ENCODE measurements at regions not wholly inside any gene's neighbourhood (a gene's known extent, or its start where the extent isn't known, plus 50 kb on each side); places are given as distances from the start of the nearest gene placed in this dataset.

DNA sequence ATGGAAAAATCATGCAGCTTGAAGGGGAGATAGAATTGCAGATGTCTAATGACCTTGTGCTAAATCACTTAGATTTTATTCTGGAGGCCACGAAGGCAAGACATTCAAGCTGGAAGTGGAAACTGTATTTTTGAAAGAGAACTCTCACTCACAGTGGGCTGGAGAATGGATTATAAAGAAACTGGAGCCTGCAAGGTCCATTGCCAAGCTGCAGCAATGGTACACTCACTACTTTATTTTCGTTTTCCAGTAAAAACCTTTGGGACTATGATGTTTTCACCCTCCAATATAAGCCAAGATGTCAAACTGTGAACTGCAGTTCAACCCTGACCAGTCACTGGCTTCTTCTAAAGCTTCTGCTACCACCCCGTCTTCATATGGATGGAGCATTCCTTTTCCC is 62.0 kb downstream of the SKIDA1 start:
- no peaks in the 10 kb centered on the region for H3K9me3 ChIP-seq
- H3K27me3 ChIP-seq = no peaks in the 10 kb centered on the region
- TF ChIP-seq POLR2A (IDR thresholded peaks at IDR 0.05) = no peak
- TF ChIP-seq, protein P1, sequence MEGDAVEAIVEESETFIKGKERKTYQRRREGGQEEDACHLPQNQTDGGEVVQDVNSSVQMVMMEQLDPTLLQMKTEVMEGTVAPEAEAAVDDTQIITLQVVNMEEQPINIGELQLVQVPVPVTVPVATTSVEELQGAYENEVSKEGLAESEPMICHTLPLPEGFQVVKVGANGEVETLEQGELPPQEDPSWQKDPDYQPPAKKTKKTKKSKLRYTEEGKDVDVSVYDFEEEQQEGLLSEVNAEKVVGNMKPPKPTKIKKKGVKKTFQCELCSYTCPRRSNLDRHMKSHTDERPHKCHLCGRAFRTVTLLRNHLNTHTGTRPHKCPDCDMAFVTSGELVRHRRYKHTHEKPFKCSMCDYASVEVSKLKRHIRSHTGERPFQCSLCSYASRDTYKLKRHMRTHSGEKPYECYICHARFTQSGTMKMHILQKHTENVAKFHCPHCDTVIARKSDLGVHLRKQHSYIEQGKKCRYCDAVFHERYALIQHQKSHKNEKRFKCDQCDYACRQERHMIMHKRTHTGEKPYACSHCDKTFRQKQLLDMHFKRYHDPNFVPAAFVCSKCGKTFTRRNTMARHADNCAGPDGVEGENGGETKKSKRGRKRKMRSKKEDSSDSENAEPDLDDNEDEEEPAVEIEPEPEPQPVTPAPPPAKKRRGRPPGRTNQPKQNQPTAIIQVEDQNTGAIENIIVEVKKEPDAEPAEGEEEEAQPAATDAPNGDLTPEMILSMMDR (IDR thresholded peaks at IDR 0.05) = no peak
- 64 to 65% methylated on average over 3 of the region's 3 CpGs for WGBS, 2 donors
- intact Hi-C loops (cut with DNase I) = no loop called here
- no peaks in the 10 kb centered on the region for H3K36me3 ChIP-seq (replicated peaks in 1 of 2; ENCODE audit: insufficient read depth in 1 of 2, low read depth in 2 of 2)
- H3K4me1 ChIP-seq = no peaks in the 10 kb centered on the region
- DNase-seq (no peak), ATAC-seq (no peak)
- H3K27ac ChIP-seq = no peak overlapping the region
- no peak overlapping the region for H3K4me3 ChIP-seq

DNA sequence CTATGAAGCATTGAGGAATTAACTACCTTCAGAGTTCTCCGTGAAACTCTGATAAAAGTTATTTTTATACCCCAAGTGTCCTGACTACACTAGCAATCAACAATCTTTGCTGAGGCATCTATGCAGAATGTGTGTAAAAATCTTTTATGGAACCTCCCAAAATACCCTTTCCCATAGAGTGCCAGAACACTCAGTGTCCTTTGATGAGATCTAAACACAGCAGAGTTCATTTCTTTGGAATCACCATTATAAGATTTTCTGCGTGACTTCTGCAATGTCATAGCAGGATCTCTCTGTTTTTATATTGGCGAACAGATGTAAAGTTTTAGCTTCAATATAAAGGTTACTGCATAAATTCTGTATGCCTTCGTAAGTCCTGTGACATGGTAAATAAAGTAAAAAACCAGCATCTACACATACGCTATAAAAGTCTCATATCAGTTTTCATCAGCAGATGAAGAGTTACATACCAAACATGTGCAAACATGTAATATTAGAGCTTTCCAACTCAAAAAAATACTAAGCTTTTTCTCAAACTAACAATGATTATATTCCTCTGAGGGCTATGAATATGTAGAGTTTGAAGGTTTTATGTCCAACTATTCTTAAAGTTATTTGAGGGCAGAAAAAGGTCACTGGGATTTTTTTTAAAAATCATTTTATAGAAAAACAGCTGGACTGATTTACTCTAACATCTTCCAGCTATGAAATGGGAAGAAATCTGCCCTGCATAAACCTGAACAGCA is 67.2 kb downstream of the SKIDA1 start:
- TF ChIP-seq POLR2A (IDR thresholded peaks at IDR 0.05) = no peak
- TF ChIP-seq, protein P1 (IDR thresholded peaks at IDR 0.05) = no peak
- Histone ChIP-seq H3K27ac (no peak overlapping the region), H3K4me1 (no peaks in the 10 kb centered on the region), H3K36me3 (replicated peaks in 1 of 2; ENCODE audit: insufficient read depth in 1 of 2, low read depth in 2 of 2) (no peaks in the 10 kb centered on the region), H3K9me3 (peaks cover 0 to 5% (median 0%) of the 10 kb centered on the region in 3 donors), H3K27me3 (no peaks in the 10 kb centered on the region), H3K4me3 (no peak overlapping the region)
- no peak for DNase-seq
- 72 to 74% methylated on average over 5 of the region's 5 CpGs for WGBS, 2 donors
- intact Hi-C loops (cut with DNase I) = no loop called here
- ATAC-seq = no peak

DNA sequence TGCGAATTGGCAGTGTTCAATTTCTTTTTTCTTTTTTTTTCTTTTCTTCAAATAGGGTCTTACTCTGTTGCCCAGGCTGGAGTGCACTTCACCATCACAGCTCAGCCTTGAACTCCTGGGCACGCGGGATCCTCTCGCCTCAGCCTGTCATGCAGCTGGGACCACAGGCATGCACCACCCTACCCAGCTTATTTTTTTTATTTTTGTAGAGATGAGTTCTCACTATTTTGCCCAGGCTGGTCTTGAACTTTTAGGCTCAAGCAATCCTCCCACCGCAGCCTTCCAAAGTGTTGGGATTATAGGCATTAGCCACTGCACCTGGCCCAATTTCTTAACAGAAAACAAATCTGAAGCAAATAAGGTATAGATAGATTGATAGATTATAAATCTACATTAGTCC is 69.3 kb downstream of the SKIDA1 start:
- ATAC-seq (no peak), DNase-seq (no peak)
- intact Hi-C loops (cut with DNase I) = no loop called here
- Histone ChIP-seq H3K4me3 (no peak overlapping the region), H3K9me3 (peaks cover 0 to 5% (median 0%) of the 10 kb centered on the region in 3 donors), H3K4me1 (no peaks in the 10 kb centered on the region), H3K36me3 (replicated peaks in 1 of 2; ENCODE audit: insufficient read depth in 1 of 2, low read depth in 2 of 2) (no peaks in the 10 kb centered on the region), H3K27me3 (no peaks in the 10 kb centered on the region), H3K27ac (no peak overlapping the region)
- WGBS, 2 donors = 91 to 93% methylated on average over 5 of the region's 5 CpGs
- TF ChIP-seq, protein P1 (IDR thresholded peaks at IDR 0.05) = no peak
- TF ChIP-seq POLR2A (IDR thresholded peaks at IDR 0.05) = no peak

DNA sequence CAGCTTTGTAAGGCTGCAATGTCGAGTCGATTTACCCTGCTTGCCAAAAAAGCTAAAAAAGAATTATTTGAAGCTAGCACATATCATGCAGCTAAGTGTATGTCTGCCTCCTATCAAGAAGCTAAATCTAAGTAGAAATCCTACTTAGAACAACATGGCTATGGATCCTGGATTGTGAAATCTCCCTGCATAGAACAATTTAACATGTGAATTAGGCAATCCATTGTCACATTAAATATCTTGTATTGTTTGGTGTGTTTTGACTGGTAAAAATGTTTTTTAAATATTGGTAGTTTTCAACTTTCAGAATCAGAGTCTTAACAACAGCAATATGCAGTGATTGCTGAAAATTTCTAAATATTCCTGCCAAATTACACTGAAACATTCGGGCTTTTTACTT is 73.3 kb downstream of the SKIDA1 start:
- Histone ChIP-seq H3K4me3 (no peak overlapping the region), H3K9me3 (peaks cover 0 to 5% (median 0%) of the 10 kb centered on the region in 3 donors), H3K36me3 (replicated peaks in 1 of 2; ENCODE audit: insufficient read depth in 1 of 2, low read depth in 2 of 2) (no peaks in the 10 kb centered on the region), H3K4me1 (no peaks in the 10 kb centered on the region), H3K27me3 (no peaks in the 10 kb centered on the region), H3K27ac (no peak overlapping the region)
- no peak for DNase-seq
- ATAC-seq = no peak
- WGBS, 2 donors = 69 to 71% methylated on average over 3 of the region's 3 CpGs
- intact Hi-C loops (cut with DNase I) = no loop called here
- no peak for TF ChIP-seq POLR2A (IDR thresholded peaks at IDR 0.05)
- TF ChIP-seq, protein P1 (IDR thresholded peaks at IDR 0.05) = no peak
